ENCODE measurements at regions not wholly inside any gene's neighbourhood (a gene's known extent, or its start where the extent isn't known, plus 50 kb on each side); places are given as distances from the start of the nearest gene placed in this dataset.

- H2AK5ac ChIP-seq (ENCODE audit: insufficient read length, low read length): no peak overlapping the region
- WGBS (ENCODE audit: extremely low coverage, insufficient read length, low lambda C conversion rate): no CpG with 5 or more reads among the region's 4 CpGs
- H4K8ac ChIP-seq (replicated peaks; ENCODE audit: insufficient read length, low read depth, low read length): no peak overlapping the region
- no peak overlapping the region for H3K23ac ChIP-seq (ENCODE audit: insufficient read length, low read depth, low read length)
- H4K20me1 ChIP-seq (ENCODE audit: control insufficient read depth, insufficient read depth, insufficient read length): no peaks in the 10 kb centered on the region
- no peak overlapping the region for H3K14ac ChIP-seq (ENCODE audit: insufficient read depth, low read length)
- no peak for TF ChIP-seq CTCF (conservative IDR thresholded peaks at IDR 0.05)
- H3K79me2 ChIP-seq (ENCODE audit: insufficient read depth, low read length): no peaks in the 10 kb centered on the region
- H3K4me1 ChIP-seq (ENCODE audit: insufficient read depth, low read length): no peaks in the 10 kb centered on the region
- H2AFZ ChIP-seq (ENCODE audit: low read length): no peak overlapping the region
- no peak overlapping the region for H2BK120ac ChIP-seq (ENCODE audit: low read depth, low read length, poor library complexity, severe bottlenecking)
- no peak overlapping the region for H3K4ac ChIP-seq (ENCODE audit: low read depth, low read length)
- H4K5ac ChIP-seq (ENCODE audit: insufficient read length, low read depth, low read length): no peak overlapping the region
- Mint-ChIP-seq H3K27me3 (ENCODE audit: low read depth) (peaks cover 30% of the 10 kb centered on the region), H3K9me3 (no peaks in the 10 kb centered on the region), H3K4me1 (no peaks in the 10 kb centered on the region), H3K36me3 (ENCODE audit: insufficient read depth in 1 of 3, low read depth in 3 of 3) (no peaks in the 10 kb centered on the region), H3K27ac (no peak overlapping the region), H3K4me3 (no peak overlapping the region)
- H2BK20ac ChIP-seq (ENCODE audit: low read depth, low read length, poor library complexity, severe bottlenecking): no peak overlapping the region
- H2BK12ac ChIP-seq (ENCODE audit: insufficient read length, low read depth, low read length): no peak overlapping the region
- no peak overlapping the region for H3T11ph ChIP-seq (ENCODE audit: low read length)
- H4K91ac ChIP-seq (ENCODE audit: insufficient read length, low read depth, low read length): no peak overlapping the region
- H3K18ac ChIP-seq (ENCODE audit: insufficient read length, low read depth, low read length): no peak overlapping the region
- H3K27me3 ChIP-seq (ENCODE audit: insufficient read depth, low read length): no peaks in the 10 kb centered on the region
- no peak overlapping the region for H3K9ac ChIP-seq (ENCODE audit: extremely low read depth, insufficient read length, low read length)
- no peak overlapping the region for H2BK5ac ChIP-seq (ENCODE audit: insufficient read length, low read length)
- H3K27ac ChIP-seq (ENCODE audit: insufficient read length, low read depth, low read length): no peak overlapping the region
- H3K9me3 ChIP-seq (ENCODE audit: control insufficient read depth, low read depth, low read length): no peaks in the 10 kb centered on the region
- no peak overlapping the region for H2BK15ac ChIP-seq (ENCODE audit: low read depth, low read length)
- H3K23me2 ChIP-seq (ENCODE audit: insufficient read length, low read depth, low read length, poor library complexity, severe bottlenecking): no peaks in the 10 kb centered on the region
- no peak for DNase-seq
- H3K4me2 ChIP-seq (ENCODE audit: insufficient read depth, insufficient read length, low read length): no peak overlapping the region
- H3K79me1 ChIP-seq (ENCODE audit: insufficient read depth, low read depth, low read length, poor library complexity, severe bottlenecking): no peaks in the 10 kb centered on the region
- no peak overlapping the region for H3K56ac ChIP-seq (ENCODE audit: insufficient read length, low read depth, low read length)
Observed at GRCh38 chr20:22381812-22382416, 202.5 kb downstream of the FOXA2 start.

All from H9 (cell line).